ENCODE measurements at regions not wholly inside any gene's neighbourhood (a gene's known extent, or its start where the extent isn't known, plus 50 kb on each side); places are given as distances from the start of the nearest gene placed in this dataset.

DNA sequence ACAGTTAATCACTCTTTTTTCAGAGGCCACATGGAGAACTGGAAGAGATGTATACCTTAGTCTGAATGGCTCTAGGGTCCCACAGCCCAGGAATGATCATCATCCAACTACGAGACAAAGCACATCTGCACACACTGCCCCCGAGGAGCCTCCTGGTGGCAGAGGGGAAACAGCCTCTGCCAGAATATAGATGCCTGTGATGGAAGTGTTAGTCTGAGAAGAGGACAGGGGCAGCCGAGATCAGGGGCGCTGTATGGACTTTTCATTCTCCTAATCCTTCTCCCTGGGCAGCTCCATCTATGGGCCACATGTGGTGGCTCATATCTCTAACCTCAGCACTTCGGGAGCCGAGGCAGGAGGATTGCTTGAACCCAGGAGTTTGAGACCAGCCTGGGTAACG is 82.8 kb upstream of the CAPRIN2 start:
- intact Hi-C loops (cut with DNase I), result no loop called here
- Histone ChIP-seq H3K4me1 (no peaks in the 10 kb centered on the region), H3K27ac (no peak overlapping the region), H3K27me3 (no peaks in the 10 kb centered on the region), H3K4me3 (no peak overlapping the region), H3K9me3 (no peaks in the 10 kb centered on the region), H3K36me3 (no peaks in the 10 kb centered on the region)
- no peak for DNase-seq (ENCODE audit: low spot score in 2 of 2)
- no peak for TF ChIP-seq CTCF (IDR thresholded peaks at IDR 0.05)

DNA sequence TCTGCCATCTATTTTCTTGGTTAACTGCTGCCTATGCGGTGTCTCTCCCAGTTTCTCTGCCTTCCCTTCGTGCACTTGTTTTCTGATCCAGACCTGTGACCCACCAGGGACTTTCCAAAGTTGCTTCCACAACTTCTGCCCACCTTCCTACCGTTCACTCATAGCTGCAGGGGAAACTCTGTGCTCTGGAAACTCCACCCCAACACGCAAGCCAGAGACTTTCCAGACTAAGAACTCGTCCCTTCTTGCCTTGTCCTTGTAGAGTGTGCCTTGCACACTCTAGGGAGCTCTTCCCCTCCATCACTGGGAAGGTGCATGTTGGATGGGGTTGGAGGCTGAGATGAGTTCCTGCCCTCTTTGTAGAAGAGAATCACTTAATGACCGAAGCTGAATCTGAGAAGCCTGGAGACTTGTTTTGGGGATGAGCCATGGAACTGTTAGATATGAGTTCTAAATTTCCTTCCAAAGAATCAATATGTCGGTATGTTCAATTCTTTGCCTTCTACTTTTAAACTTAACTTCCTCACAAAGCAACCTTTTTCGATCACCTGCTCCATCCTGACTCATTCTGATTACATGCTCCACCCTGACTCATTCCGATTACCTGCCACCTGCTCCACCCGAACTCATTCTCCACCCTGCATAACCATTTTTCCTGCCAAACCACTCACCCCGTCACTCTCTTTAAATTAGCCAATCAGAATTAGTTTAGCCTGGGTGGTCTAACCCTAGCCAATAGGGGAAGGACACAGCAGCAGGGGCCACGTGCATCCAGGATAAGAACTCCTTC is 82.1 kb upstream of the CAPRIN2 start:
- intact Hi-C loops (cut with DNase I), result no loop called here
- Histone ChIP-seq H3K27me3 (no peaks in the 10 kb centered on the region), H3K4me3 (no peak overlapping the region), H3K36me3 (no peaks in the 10 kb centered on the region), H3K9me3 (no peaks in the 10 kb centered on the region), H3K4me1 (no peaks in the 10 kb centered on the region), H3K27ac (no peak overlapping the region)
- TF ChIP-seq CTCF (IDR thresholded peaks at IDR 0.05), result no peak
- DNase-seq (ENCODE audit: low spot score in 2 of 2), result no peak

DNA sequence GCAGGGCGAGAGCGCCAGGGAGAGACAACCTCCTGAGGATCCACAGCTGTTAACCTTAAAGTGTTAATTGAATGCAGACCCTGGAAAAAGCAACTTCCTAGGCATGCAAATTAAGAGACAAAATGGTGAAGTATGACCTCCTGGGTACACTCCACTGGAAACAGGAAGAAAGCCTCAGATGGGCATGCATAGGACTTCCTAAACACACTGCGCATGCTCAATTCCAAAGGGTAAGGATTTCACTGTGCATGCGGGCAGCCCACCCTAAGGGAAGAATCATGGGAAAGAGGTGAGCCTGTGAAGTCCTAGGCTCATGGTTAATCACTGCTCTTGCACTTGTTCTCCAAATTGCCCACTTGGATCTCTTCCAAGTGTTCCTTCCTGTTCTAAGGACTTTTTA is 80.5 kb upstream of the CAPRIN2 start:
- Histone ChIP-seq H3K4me3 (no peak overlapping the region), H3K27ac (no peak overlapping the region), H3K9me3 (no peaks in the 10 kb centered on the region), H3K27me3 (no peaks in the 10 kb centered on the region), H3K36me3 (no peaks in the 10 kb centered on the region), H3K4me1 (no peaks in the 10 kb centered on the region)
- TF ChIP-seq CTCF (IDR thresholded peaks at IDR 0.05), result no peak
- intact Hi-C loops (cut with DNase I), result no loop called here
- no peak for DNase-seq (ENCODE audit: low spot score in 2 of 2)

GRCh38 chr12:30830751-30831150 is 76.0 kb upstream of the CAPRIN2 start:
- Histone ChIP-seq H3K36me3 (no peaks in the 10 kb centered on the region), H3K4me1 (no peaks in the 10 kb centered on the region), H3K27me3 (no peaks in the 10 kb centered on the region), H3K9me3 (no peaks in the 10 kb centered on the region), H3K4me3 (no peak overlapping the region), H3K27ac (no peak overlapping the region)
- TF ChIP-seq CTCF (IDR thresholded peaks at IDR 0.05), result no peak
- no peak for DNase-seq (ENCODE audit: low spot score in 2 of 2)
- intact Hi-C loops (cut with DNase I), result no loop called here

DNA sequence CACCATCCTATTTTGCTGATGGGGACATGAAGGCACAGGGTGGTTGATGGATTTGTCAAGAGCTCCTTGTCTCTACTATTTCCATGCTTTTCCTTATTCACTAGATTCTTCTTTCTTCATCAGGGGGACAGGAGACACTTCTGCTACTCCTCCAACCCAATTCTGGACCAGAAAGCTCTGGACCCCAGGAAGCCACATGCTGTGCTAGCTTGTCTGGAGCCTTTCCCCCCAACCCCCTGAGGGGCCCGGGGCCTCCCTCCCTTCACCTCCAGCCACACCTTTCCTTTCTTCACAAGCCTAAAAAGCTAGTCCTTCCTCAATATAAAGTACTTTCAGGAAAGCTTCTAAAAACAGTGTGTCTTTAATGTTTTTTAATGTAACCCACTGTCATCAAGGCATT is 75.1 kb upstream of the CAPRIN2 start:
- TF ChIP-seq CTCF (IDR thresholded peaks at IDR 0.05), result no peak
- Histone ChIP-seq H3K4me1 (no peaks in the 10 kb centered on the region), H3K9me3 (no peaks in the 10 kb centered on the region), H3K27ac (no peak overlapping the region), H3K4me3 (no peak overlapping the region), H3K27me3 (no peaks in the 10 kb centered on the region), H3K36me3 (no peaks in the 10 kb centered on the region)
- no peak for DNase-seq (ENCODE audit: low spot score in 2 of 2)
- intact Hi-C loops (cut with DNase I), result no loop called here

DNA sequence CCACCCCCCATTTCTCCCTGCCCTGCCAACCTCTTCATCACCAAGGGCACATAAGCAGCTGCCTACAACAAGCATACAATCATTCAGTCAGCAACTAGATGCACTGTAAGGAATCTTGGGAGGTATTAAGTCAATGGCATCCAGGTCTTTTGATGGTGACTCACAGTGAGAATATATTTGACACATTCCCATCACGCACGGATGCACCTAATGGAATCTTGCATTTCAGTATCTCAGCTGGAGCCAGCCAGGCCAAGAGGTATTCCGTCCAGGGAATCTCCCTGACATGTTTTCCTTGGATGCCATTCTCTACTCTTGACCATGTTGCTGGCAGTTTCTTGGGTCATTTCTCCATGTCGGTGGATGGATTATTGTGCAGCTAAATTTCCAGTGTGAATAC is 73.9 kb upstream of the CAPRIN2 start:
- H3K9me3 ChIP-seq, result no peaks in the 10 kb centered on the region
- no peaks in the 10 kb centered on the region for H3K4me1 ChIP-seq
- H3K27ac ChIP-seq, result no peak overlapping the region
- DNase-seq (ENCODE audit: low spot score in 2 of 2), result no peak
- H3K4me3 ChIP-seq, result no peak overlapping the region
- intact Hi-C loops (cut with DNase I), result no loop called here
- no peaks in the 10 kb centered on the region for H3K36me3 ChIP-seq
- H3K27me3 ChIP-seq, result no peaks in the 10 kb centered on the region
- no peak for TF ChIP-seq CTCF (IDR thresholded peaks at IDR 0.05)

Measured in ascending aorta (tissue), 2 donors.